ENCODE measurements at regions not wholly inside any gene's neighbourhood (a gene's known extent, or its start where the extent isn't known, plus 50 kb on each side); places are given as distances from the start of the nearest gene placed in this dataset.

- TF ChIP-seq CTCF (IDR thresholded peaks at IDR 0.05) (no peak), ZFX (IDR thresholded peaks at IDR 0.05; ENCODE audit: borderline replicate concordance) (no peak)
- no peak overlapping the region for H3K27ac ChIP-seq
Observed at GRCh38 chr10:3701491-3701890, 83.5 kb downstream of the KLF6 start.

- no peak overlapping the region for H3K27ac ChIP-seq
- no peak for TF ChIP-seq CTCF (IDR thresholded peaks at IDR 0.05)
- TF ChIP-seq ZFX (IDR thresholded peaks at IDR 0.05; ENCODE audit: borderline replicate concordance) = no peak
Observed at GRCh38 chr10:3700531-3701076, 84.4 kb downstream of the KLF6 start.

- no peak for TF ChIP-seq ZFX (IDR thresholded peaks at IDR 0.05; ENCODE audit: borderline replicate concordance)
- no peak for TF ChIP-seq CTCF (IDR thresholded peaks at IDR 0.05)
- no peak overlapping the region for H3K27ac ChIP-seq
Observed at GRCh38 chr10:3699916-3700315, 85.1 kb downstream of the KLF6 start.

- TF ChIP-seq ZFX (IDR thresholded peaks at IDR 0.05; ENCODE audit: borderline replicate concordance) (no peak), CTCF (IDR thresholded peaks at IDR 0.05) (no peak)
- H3K27ac ChIP-seq = no peak overlapping the region
Observed at GRCh38 chr10:3698312-3698711, 86.7 kb downstream of the KLF6 start.

GRCh38 chr10:3693698-3694080 is 91.3 kb downstream of the KLF6 start:
- no peak overlapping the region for H3K27ac ChIP-seq
- no peak for TF ChIP-seq CTCF (IDR thresholded peaks at IDR 0.05)
- TF ChIP-seq ZFX (IDR thresholded peaks at IDR 0.05; ENCODE audit: borderline replicate concordance) = no peak

- no peak for TF ChIP-seq ZFX (IDR thresholded peaks at IDR 0.05; ENCODE audit: borderline replicate concordance)
- TF ChIP-seq CTCF (IDR thresholded peaks at IDR 0.05) = no peak
- H3K27ac ChIP-seq = no peak overlapping the region
Observed at GRCh38 chr10:3693022-3693697, 91.8 kb downstream of the KLF6 start.

GRCh38 chr10:3692387-3692999 is 92.5 kb downstream of the KLF6 start:
- no peak for TF ChIP-seq ZFX (IDR thresholded peaks at IDR 0.05; ENCODE audit: borderline replicate concordance)
- TF ChIP-seq CTCF (IDR thresholded peaks at IDR 0.05) = no peak
- H3K27ac ChIP-seq = no peak overlapping the region

All from 22Rv1 (cell line).